ENCODE measurements at regions not wholly inside any gene's neighbourhood (a gene's known extent, or its start where the extent isn't known, plus 50 kb on each side); places are given as distances from the start of the nearest gene placed in this dataset.

GRCh38 chr16:51756447-51757123 is 605.5 kb upstream of the SALL1 start:
- no peak overlapping the region for H3K4me2 ChIP-seq
- H3K27me3 ChIP-seq (ENCODE audit: insufficient read depth, low read depth) = peaks cover 66% of the 10 kb centered on the region
- BruUV-seq (replicated peaks) = no TSS peak

GRCh38 chr16:51755577-51756355 is 604.7 kb upstream of the SALL1 start:
- POLR2A ChIA-PET (ENCODE audit: unreplicated experiment) = no interaction called here
- CTCF ChIA-PET = no interaction called here
- no peak overlapping the region for H2AFZ ChIP-seq
- no TSS peak for BruUV-seq (replicated peaks)
- intact Hi-C loops (cut with micrococcal nuclease; ENCODE audit: unreplicated experiment) = no loop called here
- H3K27me3 ChIP-seq (ENCODE audit: insufficient read depth, low read depth) = peaks cover 61% of the 10 kb centered on the region
- no peak for DNase-seq
- H3F3A ChIP-seq (ENCODE audit: insufficient read depth, low read depth) = no peaks in the 10 kb centered on the region
- TF ChIP-seq EZH2 (IDR thresholded peaks at IDR 0.05; ENCODE audit: low read depth) (no peak), CTCF (conservative IDR thresholded peaks at IDR 0.05) (no peak)
- H3K27ac ChIP-seq = no peak overlapping the region
- H3K79me2 ChIP-seq (ENCODE audit: low read depth) = no peaks in the 10 kb centered on the region
- no peak overlapping the region for H3K4me3 ChIP-seq
- H3K9me2 ChIP-seq (ENCODE audit: insufficient read depth) = no peaks in the 10 kb centered on the region
- H3K4me2 ChIP-seq = no peak overlapping the region
- no peaks in the 10 kb centered on the region for H4K20me1 ChIP-seq (ENCODE audit: insufficient read depth)
- H3K9me3 ChIP-seq (ENCODE audit: insufficient read depth, low read depth) = no peaks in the 10 kb centered on the region
- H3K36me3 ChIP-seq (ENCODE audit: low read depth) = no peaks in the 10 kb centered on the region
- no peaks in the 10 kb centered on the region for H3K4me1 ChIP-seq (replicated peaks; ENCODE audit: insufficient read depth)

More at GRCh38 chr16:51756447-51757123, 605.5 kb upstream of the SALL1 start:
- H3K4me1 ChIP-seq (replicated peaks; ENCODE audit: insufficient read depth) = no peaks in the 10 kb centered on the region
- H3K9me3 ChIP-seq (ENCODE audit: insufficient read depth, low read depth) = no peaks in the 10 kb centered on the region
- no peaks in the 10 kb centered on the region for H4K20me1 ChIP-seq (ENCODE audit: insufficient read depth)
- H3F3A ChIP-seq (ENCODE audit: insufficient read depth, low read depth) = no peaks in the 10 kb centered on the region
- H3K9me2 ChIP-seq (ENCODE audit: insufficient read depth) = no peaks in the 10 kb centered on the region
- intact Hi-C loops (cut with micrococcal nuclease; ENCODE audit: unreplicated experiment) = no loop called here
- ChIA-PET CTCF (no interaction called here), POLR2A (ENCODE audit: unreplicated experiment) (interaction anchor here (0.7 kb wide), 1 partner anchor 317 kb away, joined by 4 read pairs; no protein-coding TSS in a partner anchor)
- H3K79me2 ChIP-seq (ENCODE audit: low read depth) = no peaks in the 10 kb centered on the region
- no peak for DNase-seq
- H3K27ac ChIP-seq = no peak overlapping the region
- no peak overlapping the region for H2AFZ ChIP-seq
- H3K36me3 ChIP-seq (ENCODE audit: low read depth) = no peaks in the 10 kb centered on the region
- no peak overlapping the region for H3K4me3 ChIP-seq
- no peak for TF ChIP-seq EZH2 (IDR thresholded peaks at IDR 0.05; ENCODE audit: low read depth)
- no peak for TF ChIP-seq CTCF (conservative IDR thresholded peaks at IDR 0.05)

- H2AFZ ChIP-seq = no peak overlapping the region
- H3K9me2 ChIP-seq (ENCODE audit: insufficient read depth) = no peaks in the 10 kb centered on the region
- no peaks in the 10 kb centered on the region for H3F3A ChIP-seq (ENCODE audit: insufficient read depth, low read depth)
- no peak for TF ChIP-seq EZH2 (IDR thresholded peaks at IDR 0.05; ENCODE audit: low read depth)
- no peak for TF ChIP-seq CTCF (conservative IDR thresholded peaks at IDR 0.05)
- no peaks in the 10 kb centered on the region for H3K9me3 ChIP-seq (ENCODE audit: insufficient read depth, low read depth)
- no peaks in the 10 kb centered on the region for H4K20me1 ChIP-seq (ENCODE audit: insufficient read depth)
- no TSS peak for BruUV-seq (replicated peaks)
- POLR2A ChIA-PET (ENCODE audit: unreplicated experiment) = no interaction called here
- intact Hi-C loops (cut with micrococcal nuclease; ENCODE audit: unreplicated experiment) = no loop called here
- H3K4me3 ChIP-seq = no peak overlapping the region
- CTCF ChIA-PET = no interaction called here
- no peak overlapping the region for H3K27ac ChIP-seq
- no peaks in the 10 kb centered on the region for H3K36me3 ChIP-seq (ENCODE audit: low read depth)
- no peak overlapping the region for H3K4me2 ChIP-seq
- peaks cover 58% of the 10 kb centered on the region for H3K27me3 ChIP-seq (ENCODE audit: insufficient read depth, low read depth)
- no peak for DNase-seq
- no peaks in the 10 kb centered on the region for H3K79me2 ChIP-seq (ENCODE audit: low read depth)
- H3K4me1 ChIP-seq (replicated peaks; ENCODE audit: insufficient read depth) = no peaks in the 10 kb centered on the region
Observed at GRCh38 chr16:51755039-51755501, 604.0 kb upstream of the SALL1 start.
